Uterus (tissue), 2 donors: ENCODE measurements at regions not wholly inside any gene's neighbourhood (a gene's known extent, or its start where the extent isn't known, plus 50 kb on each side); places are given as distances from the start of the nearest gene placed in this dataset.

Experiments
- POLR2A ChIP-seq, 2 donors: fragments of 450-650 bp; IDR thresholded peaks; one replicate each; pipeline ENCODE4 v1.6.1; 2016; ENCODE audit warnings: antibody characterized with exemption in 2 of 2, mild to moderate bottlenecking in 1 of 2, moderate library complexity in 1 of 2
- TF ChIP-seq, protein P1 (sequence below), 4 experiments: fragments of 200-600 bp in 2 of 4; fragments of 450-650 bp in 2 of 4; sonication (generic) in 2 of 4; IDR thresholded peaks; one replicate each; pipeline ENCODE4 v1.5.1; 2016 to 2019; ENCODE audit warnings: antibody characterized with exemption in 4 of 4, mild to moderate bottlenecking in 2 of 4, moderate library complexity in 1 of 4

DNA sequence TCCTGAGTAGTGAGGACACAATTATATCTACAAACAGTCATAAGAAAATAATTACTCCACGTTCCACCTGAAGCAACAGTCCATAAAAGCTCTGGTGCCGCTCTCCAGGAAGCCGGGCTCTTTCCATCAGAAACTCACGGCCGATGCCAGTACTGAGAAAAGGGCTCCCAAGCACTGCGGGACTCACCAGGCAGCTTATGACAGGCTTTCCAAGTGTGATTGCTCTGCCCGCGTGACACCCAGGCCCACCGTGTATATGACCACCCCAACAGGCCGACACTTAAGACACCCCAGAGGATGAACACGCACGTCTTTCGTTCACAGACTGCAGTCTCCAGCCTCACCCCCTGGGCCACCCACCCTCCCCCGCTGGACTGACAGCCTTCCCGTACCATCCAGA, 199.0 kb downstream of the UQCRFS1 start:
- TF ChIP-seq POLR2A (IDR thresholded peaks at IDR 0.05): no peak
- TF ChIP-seq, protein P1, sequence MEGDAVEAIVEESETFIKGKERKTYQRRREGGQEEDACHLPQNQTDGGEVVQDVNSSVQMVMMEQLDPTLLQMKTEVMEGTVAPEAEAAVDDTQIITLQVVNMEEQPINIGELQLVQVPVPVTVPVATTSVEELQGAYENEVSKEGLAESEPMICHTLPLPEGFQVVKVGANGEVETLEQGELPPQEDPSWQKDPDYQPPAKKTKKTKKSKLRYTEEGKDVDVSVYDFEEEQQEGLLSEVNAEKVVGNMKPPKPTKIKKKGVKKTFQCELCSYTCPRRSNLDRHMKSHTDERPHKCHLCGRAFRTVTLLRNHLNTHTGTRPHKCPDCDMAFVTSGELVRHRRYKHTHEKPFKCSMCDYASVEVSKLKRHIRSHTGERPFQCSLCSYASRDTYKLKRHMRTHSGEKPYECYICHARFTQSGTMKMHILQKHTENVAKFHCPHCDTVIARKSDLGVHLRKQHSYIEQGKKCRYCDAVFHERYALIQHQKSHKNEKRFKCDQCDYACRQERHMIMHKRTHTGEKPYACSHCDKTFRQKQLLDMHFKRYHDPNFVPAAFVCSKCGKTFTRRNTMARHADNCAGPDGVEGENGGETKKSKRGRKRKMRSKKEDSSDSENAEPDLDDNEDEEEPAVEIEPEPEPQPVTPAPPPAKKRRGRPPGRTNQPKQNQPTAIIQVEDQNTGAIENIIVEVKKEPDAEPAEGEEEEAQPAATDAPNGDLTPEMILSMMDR (IDR thresholded peaks at IDR 0.05): no peak
